ENCODE measurements at regions not wholly inside any gene's neighbourhood (a gene's known extent, or its start where the extent isn't known, plus 50 kb on each side); places are given as distances from the start of the nearest gene placed in this dataset.

DNA sequence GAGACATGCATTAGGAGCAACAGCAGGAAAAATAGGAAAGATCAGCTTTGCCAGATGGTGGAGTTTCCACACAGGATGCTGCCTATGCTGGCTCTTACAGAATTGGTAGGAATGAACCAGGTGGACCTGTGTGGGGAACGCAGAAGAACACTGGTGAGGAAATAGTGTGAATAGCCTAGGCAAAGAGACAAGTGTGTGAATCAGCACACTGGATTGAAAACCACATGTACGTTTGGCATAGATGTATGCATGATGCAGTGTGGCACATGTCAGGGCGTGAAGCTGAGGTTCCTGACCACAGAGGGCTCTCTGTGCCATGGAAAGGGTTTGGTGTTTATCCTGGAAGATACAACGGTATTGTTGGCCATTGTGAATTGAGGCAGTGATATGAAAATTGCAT, 156.5 kb upstream of the SLC10A2 start:
- TF ChIP-seq EZH2 (IDR thresholded peaks at IDR 0.05; ENCODE audit: low read depth, unreplicated experiment) (no peak), POLR2AphosphoS5 (IDR thresholded peaks at IDR 0.05; ENCODE audit: low read depth) (no peak), EZH2phosphoT487 (IDR thresholded peaks at IDR 0.05; ENCODE audit: unreplicated experiment) (no peak), JUNB (IDR thresholded peaks at IDR 0.05; ENCODE audit: unreplicated experiment) (no peak), ZNF114 (CRISPR knock-in tag; IDR thresholded peaks at IDR 0.05) (no peak), NANOG (IDR thresholded peaks at IDR 0.05; ENCODE audit: borderline replicate concordance) (no peak), ZNF331 (CRISPR knock-in tag; IDR thresholded peaks at IDR 0.05; ENCODE audit: low read depth) (no peak), CREB1 (CRISPR knock-in tag; IDR thresholded peaks at IDR 0.05; ENCODE audit: low read depth) (no peak), STAT1 (IDR thresholded peaks at IDR 0.05; ENCODE audit: unreplicated experiment) (no peak)
- TF ChIP-seq, protein P1, sequence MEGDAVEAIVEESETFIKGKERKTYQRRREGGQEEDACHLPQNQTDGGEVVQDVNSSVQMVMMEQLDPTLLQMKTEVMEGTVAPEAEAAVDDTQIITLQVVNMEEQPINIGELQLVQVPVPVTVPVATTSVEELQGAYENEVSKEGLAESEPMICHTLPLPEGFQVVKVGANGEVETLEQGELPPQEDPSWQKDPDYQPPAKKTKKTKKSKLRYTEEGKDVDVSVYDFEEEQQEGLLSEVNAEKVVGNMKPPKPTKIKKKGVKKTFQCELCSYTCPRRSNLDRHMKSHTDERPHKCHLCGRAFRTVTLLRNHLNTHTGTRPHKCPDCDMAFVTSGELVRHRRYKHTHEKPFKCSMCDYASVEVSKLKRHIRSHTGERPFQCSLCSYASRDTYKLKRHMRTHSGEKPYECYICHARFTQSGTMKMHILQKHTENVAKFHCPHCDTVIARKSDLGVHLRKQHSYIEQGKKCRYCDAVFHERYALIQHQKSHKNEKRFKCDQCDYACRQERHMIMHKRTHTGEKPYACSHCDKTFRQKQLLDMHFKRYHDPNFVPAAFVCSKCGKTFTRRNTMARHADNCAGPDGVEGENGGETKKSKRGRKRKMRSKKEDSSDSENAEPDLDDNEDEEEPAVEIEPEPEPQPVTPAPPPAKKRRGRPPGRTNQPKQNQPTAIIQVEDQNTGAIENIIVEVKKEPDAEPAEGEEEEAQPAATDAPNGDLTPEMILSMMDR (conservative IDR thresholded peaks at IDR 0.05; ENCODE audit: low read depth in 2 of 2) = no peak
- TF ChIP-seq, protein P2, sequence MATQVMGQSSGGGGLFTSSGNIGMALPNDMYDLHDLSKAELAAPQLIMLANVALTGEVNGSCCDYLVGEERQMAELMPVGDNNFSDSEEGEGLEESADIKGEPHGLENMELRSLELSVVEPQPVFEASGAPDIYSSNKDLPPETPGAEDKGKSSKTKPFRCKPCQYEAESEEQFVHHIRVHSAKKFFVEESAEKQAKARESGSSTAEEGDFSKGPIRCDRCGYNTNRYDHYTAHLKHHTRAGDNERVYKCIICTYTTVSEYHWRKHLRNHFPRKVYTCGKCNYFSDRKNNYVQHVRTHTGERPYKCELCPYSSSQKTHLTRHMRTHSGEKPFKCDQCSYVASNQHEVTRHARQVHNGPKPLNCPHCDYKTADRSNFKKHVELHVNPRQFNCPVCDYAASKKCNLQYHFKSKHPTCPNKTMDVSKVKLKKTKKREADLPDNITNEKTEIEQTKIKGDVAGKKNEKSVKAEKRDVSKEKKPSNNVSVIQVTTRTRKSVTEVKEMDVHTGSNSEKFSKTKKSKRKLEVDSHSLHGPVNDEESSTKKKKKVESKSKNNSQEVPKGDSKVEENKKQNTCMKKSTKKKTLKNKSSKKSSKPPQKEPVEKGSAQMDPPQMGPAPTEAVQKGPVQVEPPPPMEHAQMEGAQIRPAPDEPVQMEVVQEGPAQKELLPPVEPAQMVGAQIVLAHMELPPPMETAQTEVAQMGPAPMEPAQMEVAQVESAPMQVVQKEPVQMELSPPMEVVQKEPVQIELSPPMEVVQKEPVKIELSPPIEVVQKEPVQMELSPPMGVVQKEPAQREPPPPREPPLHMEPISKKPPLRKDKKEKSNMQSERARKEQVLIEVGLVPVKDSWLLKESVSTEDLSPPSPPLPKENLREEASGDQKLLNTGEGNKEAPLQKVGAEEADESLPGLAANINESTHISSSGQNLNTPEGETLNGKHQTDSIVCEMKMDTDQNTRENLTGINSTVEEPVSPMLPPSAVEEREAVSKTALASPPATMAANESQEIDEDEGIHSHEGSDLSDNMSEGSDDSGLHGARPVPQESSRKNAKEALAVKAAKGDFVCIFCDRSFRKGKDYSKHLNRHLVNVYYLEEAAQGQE (IDR thresholded peaks at IDR 0.05; ENCODE audit: unreplicated experiment) = no peak
- TF ChIP-seq, protein P3, sequence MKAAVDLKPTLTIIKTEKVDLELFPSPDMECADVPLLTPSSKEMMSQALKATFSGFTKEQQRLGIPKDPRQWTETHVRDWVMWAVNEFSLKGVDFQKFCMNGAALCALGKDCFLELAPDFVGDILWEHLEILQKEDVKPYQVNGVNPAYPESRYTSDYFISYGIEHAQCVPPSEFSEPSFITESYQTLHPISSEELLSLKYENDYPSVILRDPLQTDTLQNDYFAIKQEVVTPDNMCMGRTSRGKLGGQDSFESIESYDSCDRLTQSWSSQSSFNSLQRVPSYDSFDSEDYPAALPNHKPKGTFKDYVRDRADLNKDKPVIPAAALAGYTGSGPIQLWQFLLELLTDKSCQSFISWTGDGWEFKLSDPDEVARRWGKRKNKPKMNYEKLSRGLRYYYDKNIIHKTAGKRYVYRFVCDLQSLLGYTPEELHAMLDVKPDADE (IDR thresholded peaks at IDR 0.05) = no peak
- TF ChIP-seq, protein P4, sequence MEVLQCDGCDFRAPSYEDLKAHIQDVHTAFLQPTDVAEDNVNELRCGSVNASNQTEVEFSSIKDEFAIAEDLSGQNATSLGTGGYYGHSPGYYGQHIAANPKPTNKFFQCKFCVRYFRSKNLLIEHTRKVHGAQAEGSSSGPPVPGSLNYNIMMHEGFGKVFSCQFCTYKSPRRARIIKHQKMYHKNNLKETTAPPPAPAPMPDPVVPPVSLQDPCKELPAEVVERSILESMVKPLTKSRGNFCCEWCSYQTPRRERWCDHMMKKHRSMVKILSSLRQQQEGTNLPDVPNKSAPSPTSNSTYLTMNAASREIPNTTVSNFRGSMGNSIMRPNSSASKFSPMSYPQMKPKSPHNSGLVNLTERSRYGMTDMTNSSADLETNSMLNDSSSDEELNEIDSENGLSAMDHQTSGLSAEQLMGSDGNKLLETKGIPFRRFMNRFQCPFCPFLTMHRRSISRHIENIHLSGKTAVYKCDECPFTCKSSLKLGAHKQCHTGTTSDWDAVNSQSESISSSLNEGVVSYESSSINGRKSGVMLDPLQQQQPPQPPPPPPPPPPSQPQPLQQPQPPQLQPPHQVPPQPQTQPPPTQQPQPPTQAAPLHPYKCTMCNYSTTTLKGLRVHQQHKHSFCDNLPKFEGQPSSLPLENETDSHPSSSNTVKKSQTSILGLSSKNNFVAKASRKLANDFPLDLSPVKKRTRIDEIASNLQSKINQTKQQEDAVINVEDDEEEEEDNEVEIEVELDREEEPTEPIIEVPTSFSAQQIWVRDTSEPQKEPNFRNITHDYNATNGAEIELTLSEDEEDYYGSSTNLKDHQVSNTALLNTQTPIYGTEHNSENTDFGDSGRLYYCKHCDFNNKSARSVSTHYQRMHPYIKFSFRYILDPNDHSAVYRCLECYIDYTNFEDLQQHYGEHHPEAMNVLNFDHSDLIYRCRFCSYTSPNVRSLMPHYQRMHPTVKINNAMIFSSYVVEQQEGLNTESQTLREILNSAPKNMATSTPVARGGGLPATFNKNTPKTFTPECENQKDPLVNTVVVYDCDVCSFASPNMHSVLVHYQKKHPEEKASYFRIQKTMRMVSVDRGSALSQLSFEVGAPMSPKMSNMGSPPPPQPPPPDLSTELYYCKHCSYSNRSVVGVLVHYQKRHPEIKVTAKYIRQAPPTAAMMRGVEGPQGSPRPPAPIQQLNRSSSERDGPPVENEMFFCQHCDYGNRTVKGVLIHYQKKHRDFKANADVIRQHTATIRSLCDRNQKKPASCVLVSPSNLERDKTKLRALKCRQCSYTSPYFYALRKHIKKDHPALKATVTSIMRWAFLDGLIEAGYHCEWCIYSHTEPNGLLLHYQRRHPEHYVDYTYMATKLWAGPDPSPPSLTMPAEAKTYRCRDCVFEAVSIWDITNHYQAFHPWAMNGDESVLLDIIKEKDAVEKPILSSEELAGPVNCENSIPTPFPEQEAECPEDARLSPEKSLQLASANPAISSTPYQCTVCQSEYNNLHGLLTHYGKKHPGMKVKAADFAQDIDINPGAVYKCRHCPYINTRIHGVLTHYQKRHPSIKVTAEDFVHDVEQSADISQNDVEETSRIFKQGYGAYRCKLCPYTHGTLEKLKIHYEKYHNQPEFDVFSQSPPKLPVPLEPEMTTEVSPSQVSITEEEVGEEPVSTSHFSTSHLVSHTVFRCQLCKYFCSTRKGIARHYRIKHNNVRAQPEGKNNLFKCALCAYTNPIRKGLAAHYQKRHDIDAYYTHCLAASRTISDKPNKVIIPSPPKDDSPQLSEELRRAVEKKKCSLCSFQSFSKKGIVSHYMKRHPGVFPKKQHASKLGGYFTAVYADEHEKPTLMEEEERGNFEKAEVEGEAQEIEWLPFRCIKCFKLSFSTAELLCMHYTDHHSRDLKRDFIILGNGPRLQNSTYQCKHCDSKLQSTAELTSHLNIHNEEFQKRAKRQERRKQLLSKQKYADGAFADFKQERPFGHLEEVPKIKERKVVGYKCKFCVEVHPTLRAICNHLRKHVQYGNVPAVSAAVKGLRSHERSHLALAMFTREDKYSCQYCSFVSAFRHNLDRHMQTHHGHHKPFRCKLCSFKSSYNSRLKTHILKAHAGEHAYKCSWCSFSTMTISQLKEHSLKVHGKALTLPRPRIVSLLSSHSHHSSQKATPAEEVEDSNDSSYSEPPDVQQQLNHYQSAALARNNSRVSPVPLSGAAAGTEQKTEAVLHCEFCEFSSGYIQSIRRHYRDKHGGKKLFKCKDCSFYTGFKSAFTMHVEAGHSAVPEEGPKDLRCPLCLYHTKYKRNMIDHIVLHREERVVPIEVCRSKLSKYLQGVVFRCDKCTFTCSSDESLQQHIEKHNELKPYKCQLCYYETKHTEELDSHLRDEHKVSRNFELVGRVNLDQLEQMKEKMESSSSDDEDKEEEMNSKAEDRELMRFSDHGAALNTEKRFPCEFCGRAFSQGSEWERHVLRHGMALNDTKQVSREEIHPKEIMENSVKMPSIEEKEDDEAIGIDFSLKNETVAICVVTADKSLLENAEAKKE (CRISPR knock-in tag; IDR thresholded peaks at IDR 0.05) = no peak

Measured in GM23338 (cell line).